ENCODE measurements at regions not wholly inside any gene's neighbourhood (a gene's known extent, or its start where the extent isn't known, plus 50 kb on each side); places are given as distances from the start of the nearest gene placed in this dataset.

DNA sequence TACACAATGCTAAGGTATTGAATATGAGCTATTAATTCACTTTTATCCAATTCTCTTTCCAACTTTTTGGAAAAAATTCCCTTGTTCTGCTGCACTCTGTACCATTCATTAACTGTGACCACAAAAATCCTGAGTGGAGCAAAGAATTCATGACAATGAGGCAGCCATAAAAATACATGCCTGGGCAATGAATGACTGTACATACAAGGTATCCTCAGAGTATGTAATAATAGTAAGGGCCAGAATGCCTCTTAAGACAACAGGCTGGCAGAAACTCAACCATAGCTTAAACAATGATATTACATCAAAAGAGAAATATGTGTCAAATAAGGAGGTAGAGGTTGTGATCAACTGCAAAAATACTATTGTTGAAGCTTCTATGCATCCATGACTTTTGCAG lies 74.7 kb upstream of the CA10 start:
- DNase-seq (ENCODE audit: low spot score): no peak

DNA sequence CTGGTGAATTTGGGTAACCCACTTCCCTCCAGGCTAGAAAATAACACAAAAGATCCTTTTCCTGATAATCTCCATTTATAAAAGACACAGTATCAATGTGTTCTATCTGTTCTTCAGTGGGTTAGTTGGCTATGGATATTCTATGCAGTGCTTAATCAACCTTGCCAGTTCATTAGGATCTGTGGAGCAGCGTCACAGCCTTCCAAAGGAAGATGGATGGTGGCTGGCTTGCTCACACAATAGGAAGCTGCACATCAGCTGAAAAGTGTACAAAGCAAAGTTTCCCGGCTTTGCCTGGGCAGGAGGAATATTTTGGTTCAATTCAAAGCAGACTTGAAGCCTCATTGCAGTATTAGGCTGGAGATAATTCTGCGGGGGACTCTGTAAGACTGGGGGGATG lies 70.3 kb upstream of the CA10 start:
- DNase-seq (ENCODE audit: low spot score): no peak

DNA sequence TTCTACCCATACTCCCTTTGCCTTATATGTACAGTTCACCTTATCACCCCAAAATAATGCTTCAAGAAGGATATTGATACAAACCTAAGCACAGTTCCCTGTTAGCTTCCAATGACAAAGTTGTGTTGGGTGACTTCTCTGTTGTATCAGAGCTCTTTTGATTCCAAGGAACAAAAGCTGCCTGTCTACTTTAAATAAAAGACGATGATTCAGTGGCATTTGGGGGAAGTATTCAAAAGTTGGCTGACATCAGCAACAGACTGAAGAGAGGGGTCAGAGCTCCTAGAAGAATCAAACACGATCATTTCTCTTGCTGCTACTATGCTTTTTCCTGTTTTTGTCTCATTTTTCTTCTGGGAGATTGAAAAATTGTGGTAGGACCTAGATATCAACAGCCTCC lies 69.4 kb upstream of the CA10 start:
- no peak for DNase-seq (ENCODE audit: low spot score)

- DNase-seq (ENCODE audit: low spot score): no peak
Observed at GRCh38 chr17:52213451-52213850, 54.9 kb upstream of the CA10 start.

DNA sequence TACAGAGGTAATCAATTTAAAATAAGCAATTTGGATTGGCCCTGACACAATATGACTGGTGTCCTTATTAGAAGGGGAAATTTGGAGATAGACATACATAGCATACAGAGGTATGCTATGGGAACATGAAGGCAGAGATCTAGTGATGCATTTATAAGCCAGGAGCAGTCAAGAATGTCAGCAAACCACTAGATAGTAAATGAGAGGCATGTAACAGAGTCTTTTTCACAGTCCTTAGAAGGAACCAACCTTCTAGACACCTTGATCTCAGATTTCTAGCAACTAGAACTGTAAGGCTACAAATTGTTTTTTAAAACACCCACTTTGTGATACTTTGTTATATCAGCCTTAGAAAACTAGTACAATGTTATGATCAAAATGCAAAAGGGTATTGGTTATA lies 54.3 kb upstream of the CA10 start:
- no peak for DNase-seq (ENCODE audit: low spot score)

- DNase-seq (ENCODE audit: low spot score): no peak
Observed at GRCh38 chr17:52209507-52209906, 51.0 kb upstream of the CA10 start.

Data from iPS-NIHi11 (cell line).